NCI-H2107 (cell line): ENCODE measurements at regions not wholly inside any gene's neighbourhood (a gene's known extent, or its start where the extent isn't known, plus 50 kb on each side); places are given as distances from the start of the nearest gene placed in this dataset.

Source experiments
- DNase-seq: peaks from one replicate; lab custom pipeline; 2025; lab: John Stamatoyannopoulos, UW

DNA sequence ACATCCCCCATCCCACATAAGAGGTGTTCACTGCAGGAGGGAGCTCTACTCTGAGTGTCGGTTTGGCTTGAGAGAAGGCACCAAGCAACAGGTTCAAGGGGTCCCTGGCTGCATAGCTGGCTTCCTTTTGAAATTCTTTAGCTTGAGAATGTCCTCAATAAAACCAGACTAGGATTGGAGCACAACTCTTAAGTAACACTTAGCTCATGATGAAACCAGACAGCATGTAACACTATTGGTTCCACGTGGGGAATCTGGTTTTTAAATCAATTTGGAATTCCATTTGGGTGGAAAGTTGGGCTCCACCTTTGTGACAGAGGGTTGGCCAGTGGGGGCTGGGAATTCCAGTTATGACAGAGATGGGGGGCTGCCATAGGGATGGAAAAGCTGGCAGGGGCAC is 281.2 kb downstream of the TLE3 start:
- no peak for DNase-seq

DNA sequence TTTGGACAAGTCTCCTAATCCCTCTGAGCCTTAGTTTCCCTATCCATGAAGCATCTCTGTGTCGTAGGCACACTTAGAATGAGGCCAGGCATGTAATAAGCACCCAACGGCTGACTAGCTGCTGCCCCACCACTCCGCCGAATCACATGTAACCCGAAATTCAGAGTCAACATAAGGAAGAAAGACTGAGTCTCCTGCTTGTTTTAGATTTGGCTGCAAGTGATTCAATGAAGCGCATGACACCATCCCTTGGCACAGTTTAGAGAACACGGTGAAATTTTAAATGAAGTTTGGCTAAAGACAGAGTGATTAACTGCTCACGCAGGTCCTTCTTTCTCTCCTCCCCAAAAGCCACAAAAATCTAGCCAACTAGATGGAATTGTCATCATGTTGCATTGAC is 279.2 kb downstream of the TLE3 start:
- DNase-seq = no peak

DNA sequence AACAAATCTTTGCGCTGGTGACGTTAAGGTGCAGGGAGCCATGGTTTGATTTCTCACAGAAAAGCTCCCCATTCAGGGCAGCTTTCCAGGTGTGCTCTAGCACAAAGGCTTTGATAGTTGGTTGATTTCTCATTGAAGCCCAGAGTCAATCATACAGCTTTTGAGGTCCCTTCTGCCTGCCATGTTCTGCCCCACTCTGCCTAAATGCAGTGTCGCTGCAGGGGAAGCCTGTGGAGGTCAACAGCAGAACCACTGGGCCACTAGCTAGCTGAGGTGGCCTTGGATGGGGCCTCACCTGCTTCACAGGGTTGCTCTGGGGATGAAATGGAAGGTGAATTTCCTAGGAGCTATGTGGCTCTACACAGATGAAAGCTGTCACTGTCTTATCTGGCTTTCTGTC is 278.3 kb downstream of the TLE3 start:
- no peak for DNase-seq

DNA sequence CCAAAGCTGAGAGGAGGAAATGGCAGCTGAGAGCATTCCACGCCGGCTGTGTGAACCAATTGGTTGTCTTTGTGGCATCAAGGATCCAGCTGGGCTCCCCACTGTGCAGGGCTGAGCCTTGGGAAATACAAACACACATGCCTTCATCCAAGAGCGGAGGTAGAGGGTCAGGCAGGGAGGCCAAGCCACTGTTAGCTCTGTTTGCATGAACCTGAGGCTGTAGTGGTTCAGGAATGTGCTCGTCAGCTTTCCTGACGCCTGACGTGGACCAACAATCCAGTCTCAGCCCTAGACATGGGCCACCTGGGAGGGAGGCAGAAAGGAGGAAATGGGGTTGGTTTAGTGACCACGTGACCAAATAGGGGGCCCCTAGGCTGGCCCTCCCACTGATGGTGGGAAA is 276.9 kb downstream of the TLE3 start:
- DNase-seq = no peak

DNA sequence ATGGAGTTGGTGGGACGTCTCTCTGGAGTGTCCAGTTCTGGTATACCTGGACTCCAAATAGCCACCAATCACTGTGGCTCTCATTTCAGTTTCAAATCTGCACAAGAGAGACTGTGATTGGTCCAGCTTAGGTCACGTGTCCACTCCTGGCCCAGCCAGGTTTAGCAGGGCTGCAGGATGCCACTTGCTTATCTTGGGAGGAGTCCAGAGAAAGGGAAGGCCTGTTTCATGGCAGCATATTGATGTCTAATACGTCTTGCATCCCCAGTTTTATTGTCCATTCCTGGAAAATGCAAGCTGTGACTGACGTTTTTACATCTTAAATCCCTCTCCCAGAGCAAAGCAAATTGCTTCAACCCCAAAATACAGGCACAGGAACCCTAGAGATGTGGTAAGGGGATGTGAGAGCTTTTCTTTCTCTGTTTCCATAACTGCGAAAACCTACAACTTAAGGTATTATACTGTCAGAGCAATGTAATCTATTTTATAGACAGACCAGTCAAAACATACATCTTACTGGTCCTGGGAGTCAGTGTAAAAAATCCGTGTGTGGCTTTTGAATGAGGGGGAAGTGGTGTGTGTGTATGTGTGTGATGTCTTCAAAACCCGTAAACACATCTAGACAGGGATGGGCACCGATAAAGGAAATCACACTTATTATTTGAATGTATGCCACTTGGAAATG is 274.4 kb downstream of the TLE3 start:
- no peak for DNase-seq

DNA sequence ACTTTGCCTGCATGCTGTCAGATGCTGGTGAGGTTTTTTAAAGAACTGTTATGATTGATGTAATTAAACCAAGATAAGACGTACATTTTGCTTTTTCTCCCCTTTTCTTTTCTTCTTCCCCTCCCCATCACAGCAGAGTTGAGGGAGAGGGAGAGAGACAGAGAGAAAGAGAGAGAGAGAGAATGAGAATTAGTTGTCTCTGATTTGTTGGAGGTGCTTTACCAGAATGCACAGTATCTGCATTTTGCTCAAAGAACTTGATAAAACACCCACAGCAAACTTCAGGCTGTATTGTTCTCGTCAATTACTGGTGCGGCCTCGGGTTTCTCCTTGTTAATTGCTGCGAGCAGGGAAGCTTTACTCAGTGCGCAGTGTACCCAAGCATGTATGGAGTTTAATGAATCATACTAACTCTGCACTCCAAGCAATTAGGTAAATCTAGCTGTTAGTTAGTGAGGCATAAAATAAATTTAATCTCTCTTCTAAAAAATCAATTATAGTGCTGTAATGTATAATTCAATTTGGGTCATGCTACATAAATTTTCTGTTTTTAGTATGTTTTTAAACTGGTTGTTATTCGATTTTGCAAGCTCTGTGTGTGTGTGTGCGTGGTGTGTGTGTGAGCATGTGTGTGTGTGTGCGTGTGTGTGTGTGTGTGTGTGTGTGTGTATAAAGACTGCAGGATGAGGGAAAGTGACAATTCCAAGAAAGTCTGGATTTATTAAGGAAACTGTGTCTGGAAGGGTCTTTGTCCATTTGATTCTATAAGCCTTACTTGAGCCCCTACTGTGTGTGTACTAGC is 273.4 kb downstream of the TLE3 start:
- no peak for DNase-seq

DNA sequence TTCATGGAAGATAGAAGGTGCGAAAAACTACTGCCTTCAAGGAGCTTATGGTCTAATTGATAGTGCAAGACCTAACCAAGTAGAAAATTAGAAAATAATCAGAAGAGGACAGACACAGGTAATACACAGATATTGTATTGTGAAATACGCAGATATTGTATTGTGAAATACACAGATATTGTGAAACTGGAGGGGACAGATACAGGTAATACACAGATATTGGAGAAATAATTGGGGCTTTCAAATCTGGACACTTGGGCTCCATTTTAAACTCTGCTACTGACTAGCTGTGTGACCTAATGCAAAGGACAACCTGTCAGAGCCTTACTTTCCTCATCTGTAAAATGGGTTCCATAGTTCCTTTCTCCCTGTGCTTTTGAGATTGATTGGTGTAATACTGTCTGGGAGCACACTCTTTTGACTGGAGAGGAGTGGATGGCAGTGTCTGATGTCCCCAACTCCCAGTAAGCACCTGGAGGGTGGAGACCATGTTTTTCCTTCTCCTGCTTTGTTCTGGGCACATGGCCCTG is 272.8 kb downstream of the TLE3 start:
- no peak for DNase-seq

DNA sequence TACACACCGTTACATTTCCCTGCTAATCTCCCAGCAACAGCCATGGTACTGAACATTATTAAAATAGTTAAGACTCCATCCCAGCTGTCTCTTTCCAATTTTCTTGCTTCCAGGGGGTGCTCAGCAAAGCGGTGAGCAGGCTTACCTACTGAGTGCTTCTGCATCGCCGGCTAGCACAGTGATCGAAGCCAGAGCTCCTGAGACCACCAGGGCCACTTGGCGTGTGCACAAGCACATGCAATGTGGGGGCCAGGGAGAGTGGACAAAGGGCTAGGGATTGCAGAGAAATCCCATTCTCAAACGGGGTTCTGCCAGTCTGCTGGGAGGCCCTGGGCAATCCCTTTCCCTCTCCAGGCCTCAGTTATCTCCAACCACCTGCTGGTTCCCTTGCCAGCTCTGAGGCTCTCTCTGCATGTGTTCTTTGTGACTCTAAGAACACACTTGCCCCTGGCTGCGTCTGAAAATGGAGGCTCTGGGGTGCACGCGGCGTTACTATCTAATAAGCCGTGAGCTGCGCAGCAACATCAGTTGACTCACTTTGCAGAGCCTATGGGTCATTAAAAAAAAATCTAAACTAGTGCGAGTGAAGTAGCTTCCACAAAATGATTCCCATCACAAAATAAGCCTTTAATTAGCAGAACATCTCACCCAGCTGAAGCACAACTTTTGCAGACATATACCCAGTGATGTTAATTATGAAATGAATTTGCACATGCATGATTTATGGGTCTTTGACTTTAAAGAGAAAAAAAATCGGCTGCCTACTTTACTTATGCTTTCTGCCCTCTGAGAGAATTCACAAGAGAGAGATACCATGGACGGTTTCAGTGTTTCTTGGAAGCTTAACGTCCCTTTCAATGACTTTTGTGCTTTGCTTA is 271.5 kb downstream of the TLE3 start:
- no peak for DNase-seq

DNA sequence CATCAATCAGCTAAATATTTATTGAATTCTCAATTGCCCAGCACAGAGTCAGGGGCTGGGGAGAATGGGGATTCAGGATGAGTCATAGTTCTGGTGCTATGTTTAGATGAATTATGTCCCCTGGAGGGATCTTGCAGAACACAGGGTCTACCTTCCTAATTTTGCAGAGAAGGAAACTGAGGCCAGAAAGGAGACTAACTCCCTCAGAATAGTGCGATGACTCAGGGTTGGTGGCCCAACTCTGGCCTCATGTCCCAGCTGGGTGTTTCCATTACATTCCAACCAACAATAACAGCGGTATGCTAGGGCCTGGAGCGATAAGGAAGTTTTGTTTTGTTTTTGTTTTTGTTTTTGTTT is 270.9 kb downstream of the TLE3 start:
- no peak for DNase-seq

DNA sequence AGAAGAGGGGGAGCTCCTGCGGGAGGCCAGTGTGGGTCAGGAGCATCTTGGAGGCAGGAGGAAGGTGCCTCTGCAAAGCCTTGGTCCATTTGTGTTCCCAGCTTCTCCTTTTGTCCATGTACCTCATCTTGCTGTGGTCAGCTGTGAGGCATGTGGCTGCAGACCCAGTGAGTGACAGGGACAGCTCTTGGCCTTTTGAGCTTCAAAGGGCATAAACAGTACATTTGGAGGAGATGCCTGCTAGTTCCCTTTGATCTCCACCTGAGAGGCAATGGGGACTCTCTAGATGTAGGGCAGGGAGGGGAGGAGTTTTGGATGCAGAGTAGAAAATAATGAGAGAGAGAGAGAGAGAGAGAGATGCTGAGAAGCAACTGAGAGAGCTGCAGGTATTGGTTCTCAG is 270.0 kb downstream of the TLE3 start:
- no peak for DNase-seq

DNA sequence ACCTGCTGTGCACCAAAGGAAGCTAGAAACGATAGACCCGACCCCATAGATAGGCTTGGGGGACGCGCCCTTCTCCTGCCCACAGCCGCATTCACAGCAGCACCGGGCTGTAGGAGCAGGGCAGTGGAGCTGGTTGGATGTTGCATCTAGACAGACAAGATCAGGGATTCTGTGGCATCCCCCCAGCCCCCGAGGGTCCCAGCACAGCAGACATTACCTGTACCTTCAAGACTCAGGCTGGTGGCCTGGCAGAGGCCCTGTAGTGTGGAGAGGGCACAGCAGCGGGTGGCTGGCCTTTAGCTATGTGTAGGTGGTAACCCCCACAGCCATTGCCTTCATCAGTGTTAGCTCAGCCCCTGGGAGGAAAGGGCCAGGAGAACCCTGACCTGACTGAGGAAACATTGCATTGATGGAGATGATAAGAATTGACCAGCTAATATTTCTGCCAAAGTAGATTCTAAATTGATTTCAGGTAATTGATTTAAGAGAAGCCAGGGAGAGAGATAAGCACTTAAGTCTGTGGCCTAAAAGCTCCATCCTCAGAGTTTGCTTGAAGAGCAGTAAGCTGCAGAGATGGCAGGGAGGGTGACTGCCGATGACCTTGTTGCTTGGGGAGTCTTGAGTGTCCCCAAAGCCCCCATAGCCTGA is 269.4 kb downstream of the TLE3 start:
- no peak for DNase-seq

DNA sequence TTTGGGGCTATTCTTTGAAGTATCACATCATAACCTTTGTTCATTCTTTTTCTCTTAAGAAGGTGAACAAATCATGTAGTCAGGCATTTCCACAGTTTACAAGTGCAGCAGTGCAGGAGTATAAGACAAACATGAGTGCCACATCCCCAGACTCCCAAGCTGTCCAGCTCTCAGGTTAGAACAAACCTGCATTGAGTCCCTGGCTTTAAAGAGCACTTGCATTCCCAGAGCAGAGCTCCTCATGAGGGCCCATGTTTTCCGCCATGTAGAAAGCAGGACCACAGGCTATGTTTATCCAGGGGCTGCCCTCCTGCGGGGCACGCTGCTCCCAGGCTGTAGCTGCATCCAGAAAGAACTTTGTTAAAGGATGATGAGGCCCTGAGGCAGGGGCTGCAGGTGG is 267.7 kb downstream of the TLE3 start:
- no peak for DNase-seq

DNA sequence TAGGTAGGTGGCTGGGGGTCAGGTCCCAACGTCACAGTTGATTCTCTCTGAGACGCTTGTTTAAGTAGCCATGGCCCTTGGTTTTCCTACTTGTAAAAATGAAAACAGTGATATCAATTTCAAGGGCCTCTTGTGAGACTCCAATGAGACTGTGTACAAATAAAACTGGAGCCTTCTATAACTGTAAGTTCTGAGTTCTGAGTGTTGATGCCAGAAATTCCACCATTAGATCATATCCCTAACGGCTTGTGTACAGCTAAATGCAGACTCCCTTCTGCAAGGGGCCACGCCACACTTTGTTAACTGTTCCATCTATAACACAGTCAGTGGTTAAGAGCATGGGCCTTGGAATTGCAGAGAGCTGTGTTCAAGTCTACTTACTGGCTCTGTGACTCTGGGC is 267.3 kb downstream of the TLE3 start:
- DNase-seq = no peak

DNA sequence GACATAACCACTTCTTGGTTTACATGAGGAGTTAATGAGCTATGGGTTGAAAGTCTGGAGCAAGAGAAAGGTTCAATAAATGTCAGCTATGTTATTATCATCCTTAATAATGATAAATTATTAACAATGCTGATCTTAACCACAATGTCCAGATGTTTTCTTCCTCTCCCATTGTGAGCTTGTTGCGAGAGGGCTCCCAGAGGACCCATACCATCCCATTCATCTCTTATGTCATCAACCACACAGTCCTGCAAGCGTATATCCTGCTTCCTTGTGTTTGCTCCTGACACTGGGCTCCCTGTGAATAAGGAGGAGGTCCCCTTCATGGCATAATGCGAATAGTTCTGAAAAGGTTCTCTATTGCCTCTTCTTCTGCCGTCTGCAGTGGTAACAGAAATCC is 266.8 kb downstream of the TLE3 start:
- DNase-seq = no peak

DNA sequence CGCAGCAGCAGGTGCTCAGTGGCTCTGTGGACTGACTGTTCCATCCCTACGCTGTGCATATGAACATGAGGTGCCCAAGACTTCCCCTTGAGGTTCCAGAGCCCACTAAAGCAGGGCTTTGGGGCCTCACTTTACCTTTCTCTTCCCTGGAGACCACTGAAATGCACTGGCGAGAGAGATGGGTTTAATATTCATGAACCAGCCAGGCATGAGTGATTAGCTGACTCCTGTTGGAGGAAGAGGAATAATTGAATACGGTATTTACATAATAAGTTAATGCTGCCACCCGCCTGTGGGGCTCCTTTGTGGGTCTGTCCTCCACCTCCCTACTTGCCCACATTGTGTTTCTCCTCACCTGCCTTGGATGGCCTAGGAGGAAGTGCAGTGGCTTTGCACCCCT is 263.4 kb downstream of the TLE3 start:
- no peak for DNase-seq

DNA sequence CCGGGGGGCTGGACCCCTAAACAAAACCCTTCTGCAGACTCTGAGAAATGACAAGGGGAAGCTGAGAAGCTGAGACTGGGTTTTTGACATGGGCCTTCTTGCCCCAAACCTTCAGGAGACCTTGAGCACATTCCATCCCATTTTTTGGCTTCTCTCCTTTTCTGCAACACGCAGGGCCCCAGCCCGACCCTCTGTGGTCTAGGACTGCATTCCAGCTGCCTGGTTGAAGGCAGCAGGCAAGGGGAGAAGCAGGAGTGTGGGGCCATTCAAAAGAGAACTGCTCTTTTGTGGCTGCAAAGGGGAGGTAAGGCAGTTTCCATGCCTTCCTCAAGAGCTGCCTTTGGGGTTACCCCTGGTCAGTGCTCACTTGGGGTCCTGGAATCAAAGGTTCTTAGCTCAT is 263.0 kb downstream of the TLE3 start:
- no peak for DNase-seq

DNA sequence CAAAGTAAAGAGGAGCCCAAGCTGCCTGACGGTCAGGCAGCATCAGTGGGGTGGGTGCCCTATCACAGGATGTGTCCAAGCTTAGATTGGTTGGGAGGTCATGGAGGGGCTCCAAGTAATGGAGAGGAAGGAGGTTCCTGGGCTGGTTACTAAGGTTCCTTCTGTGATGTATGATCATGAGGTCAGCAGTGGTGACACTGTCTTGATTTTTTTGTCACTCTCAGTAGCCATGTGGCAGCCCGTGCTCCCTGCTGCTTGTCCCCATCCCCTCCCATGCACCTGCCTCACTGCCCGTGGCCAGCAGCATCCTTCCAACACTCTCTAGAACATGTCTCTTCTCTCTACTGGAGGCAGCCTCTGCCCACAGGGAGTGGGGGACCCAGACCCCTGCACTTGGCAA is 261.7 kb downstream of the TLE3 start:
- DNase-seq = no peak

DNA sequence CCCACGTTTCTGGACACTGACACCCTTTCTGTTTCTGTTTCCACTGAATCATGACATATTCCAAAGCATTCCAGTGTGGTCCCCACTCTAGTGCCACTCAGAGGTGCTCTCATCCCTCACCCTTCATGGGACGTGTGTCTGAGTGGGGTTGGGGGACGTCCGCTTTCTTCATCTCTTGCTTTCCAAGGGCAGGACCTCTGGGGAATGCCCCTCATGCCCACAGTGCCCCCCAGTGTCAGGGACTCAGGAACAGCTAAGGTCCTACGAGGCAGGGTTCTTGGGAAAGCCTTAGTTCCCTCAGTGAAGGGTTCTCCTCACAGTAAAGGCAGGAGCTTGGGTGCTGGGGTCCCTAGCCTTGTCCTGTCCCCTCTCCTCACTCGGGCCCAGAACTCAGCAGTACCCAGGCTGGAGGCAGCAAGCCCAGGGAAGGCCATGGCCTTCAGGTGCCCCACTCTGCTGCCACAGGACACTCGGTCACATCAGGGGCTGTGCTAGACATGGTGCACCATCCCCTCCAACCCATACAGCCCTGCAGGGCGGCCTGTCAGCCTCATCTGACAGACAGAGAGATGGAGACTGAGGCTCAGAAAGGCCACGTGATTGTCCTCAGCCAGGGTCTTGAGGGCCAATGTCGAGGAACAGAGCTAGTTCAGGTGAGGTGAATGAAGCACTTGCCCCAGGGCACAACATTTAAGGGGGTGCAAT is 261.0 kb downstream of the TLE3 start:
- no peak for DNase-seq

DNA sequence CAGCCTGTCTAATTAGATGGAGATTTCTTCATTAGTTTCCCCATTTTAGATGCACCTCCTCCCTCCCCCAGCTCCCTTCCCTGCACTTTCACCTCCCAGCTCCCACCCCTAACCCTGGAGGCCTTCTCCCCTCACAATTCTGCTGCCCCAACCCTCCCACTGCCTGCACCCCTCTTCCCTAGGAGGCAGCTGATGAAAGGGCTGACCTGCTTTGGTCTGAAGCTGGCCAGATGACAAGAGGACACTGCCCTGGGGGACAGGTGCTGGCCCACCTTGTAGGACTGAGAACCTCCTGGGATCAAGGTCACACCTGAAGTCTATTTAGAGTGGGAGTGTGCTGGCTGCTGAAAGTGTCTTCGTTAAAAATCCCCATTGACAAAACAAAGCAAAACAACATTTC is 259.4 kb downstream of the TLE3 start:
- DNase-seq = no peak

DNA sequence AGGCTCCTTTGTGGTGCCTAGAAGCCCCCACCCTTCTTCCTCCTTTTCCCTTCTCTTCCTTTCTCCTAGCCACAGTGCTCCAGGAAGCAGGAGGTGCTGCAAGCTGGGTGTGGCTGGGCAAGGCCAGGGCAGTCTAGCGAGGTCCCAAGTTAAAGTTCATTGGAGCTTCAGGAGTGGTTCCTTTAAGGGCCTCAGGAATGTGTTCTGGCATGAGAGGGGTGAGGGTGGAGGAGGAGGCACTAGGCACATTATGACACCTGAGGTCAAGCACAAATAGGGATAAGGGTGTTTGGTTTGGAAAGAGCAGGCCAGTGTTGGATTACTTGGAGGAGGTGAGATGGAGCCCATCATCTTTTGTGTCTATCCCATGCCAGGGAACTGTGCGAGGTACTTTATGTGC is 258.7 kb downstream of the TLE3 start:
- no peak for DNase-seq

DNA sequence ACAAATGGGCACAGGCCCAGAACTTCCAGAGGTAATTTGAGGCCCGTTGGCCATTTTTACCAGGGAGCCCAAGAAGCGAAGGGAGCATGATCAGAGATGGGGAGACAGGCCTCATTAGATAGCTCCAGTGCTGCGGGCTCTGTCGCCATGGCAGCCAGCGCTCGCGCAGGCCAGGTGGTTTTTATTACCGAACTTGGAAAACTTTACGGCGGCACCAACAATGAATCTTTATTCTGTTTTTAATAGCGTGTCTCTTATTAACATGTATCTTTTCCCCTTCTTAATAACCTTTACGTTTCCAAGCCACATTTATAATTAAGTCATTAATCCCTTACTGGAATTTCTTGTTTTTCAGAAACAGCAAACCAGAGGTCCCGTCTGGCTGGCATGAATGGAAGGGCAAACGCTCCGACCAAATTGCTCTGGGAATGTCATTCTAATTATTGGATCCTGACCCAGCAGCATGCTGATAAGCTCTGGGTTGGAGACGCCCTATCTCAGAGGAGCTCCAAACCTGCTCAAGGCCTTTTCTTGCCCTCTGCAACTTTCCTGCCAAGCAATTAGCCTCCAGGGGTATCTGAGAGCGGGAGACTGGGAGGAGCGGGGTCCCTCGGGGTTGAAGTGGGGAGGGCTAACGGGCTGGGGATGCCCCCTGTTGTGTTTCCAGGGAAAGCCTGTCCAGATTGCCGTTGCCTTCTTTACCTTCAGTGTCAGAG is 256.4 kb downstream of the TLE3 start:
- no peak for DNase-seq
